IMR-90 (cell line): ENCODE measurements at regions not wholly inside any gene's neighbourhood (a gene's known extent, or its start where the extent isn't known, plus 50 kb on each side); places are given as distances from the start of the nearest gene placed in this dataset.

ENCODE experiments used
- ATAC-seq: fragments of 200-7000 bp; cut with Tn5 transposase; 2 replicates; pipeline ENCODE4 v1.9.1; 2020; ENCODE audit warnings: low read depth, mild to moderate bottlenecking, moderate library complexity
- BruUV-seq: library from RNA; stranded (reverse); fragments of 400-500 nt; replicated peaks from 2 replicates; lab custom pipeline; 2021; lab: Mats Ljungman, UMichigan
- CTCF ChIA-PET: fragments of 300-600 bp; formaldehyde crosslinking; extraction: SDS; loops from one replicate; lab custom pipeline; 2021; ENCODE audit warnings: antibody characterized with exemption; lab: Yijun Ruan, JAX
- POLR2A ChIA-PET: fragments of 300-600 bp; sonication (Branson Sonifier 250); formaldehyde crosslinking; loops from one replicate; lab custom pipeline; 2022; ENCODE audit warnings: antibody characterized with exemption; ENCODE audit not compliant: unreplicated experiment; lab: Charles Lee
- DNase-seq: peaks from one replicate; pipeline ENCODE4 v3.0.0; 2013
- H2AFZ ChIP-seq: replicated peaks from 2 replicates; pipeline ENCODE3; 2013; ENCODE audit warnings: low read length, mild to moderate bottlenecking; ENCODE audit not compliant: poor library complexity
- H2AK5ac ChIP-seq: 2 replicates; pipeline ENCODE4 v1.6.1; 2013; ENCODE audit warnings: low read depth, low read length, inconsistent platforms
- H2AK9ac ChIP-seq: replicated peaks from 2 replicates; pipeline ENCODE3; 2013; ENCODE audit warnings: mild to moderate bottlenecking, low read depth, low read length, moderate library complexity; ENCODE audit not compliant: poor library complexity
- H2BK120ac ChIP-seq: 2 replicates; pipeline ENCODE4 v1.6.1; 2013; ENCODE audit warnings: low read depth, low read length, inconsistent platforms
- H2BK15ac ChIP-seq: 3 replicates; pipeline ENCODE4 v1.6.1; 2013; ENCODE audit warnings: low read depth, low read length, inconsistent platforms
- H2BK20ac ChIP-seq: 2 replicates; pipeline ENCODE4 v1.6.1; 2013; ENCODE audit warnings: low read depth, mild to moderate bottlenecking, inconsistent platforms, low read length, moderate library complexity
- H2BK5ac ChIP-seq: 2 replicates; pipeline ENCODE4 v1.6.1; 2013; ENCODE audit warnings: mild to moderate bottlenecking, low read depth, low read length, inconsistent platforms; ENCODE audit not compliant: poor library complexity, severe bottlenecking
- H3K14ac ChIP-seq: replicated peaks from 2 replicates; pipeline ENCODE4 v1.6.1; 2013; ENCODE audit warnings: low read depth, low read length, inconsistent platforms
- H3K18ac ChIP-seq: 2 replicates; pipeline ENCODE4 v1.6.1; 2013; ENCODE audit warnings: low read depth, low read length, control low read depth
- H3K23ac ChIP-seq: 2 replicates; pipeline ENCODE4 v1.6.1; 2013; ENCODE audit warnings: low read depth, low read length, inconsistent platforms
- H3K27ac ChIP-seq: 2 replicates; pipeline ENCODE4 v1.5.1; 2013; ENCODE audit warnings: mild to moderate bottlenecking, control low read depth, low read length; ENCODE audit not compliant: insufficient read depth
- H3K27me3 ChIP-seq: 2 replicates; pipeline ENCODE4 v1.6.1; 2013; ENCODE audit warnings: low read length; ENCODE audit not compliant: control insufficient read depth, insufficient read depth
- H3K36me3 ChIP-seq: 2 replicates; pipeline ENCODE4 v1.6.1; 2013; ENCODE audit warnings: low read length, mixed read lengths; ENCODE audit not compliant: control insufficient read depth, insufficient read depth
- H3K4ac ChIP-seq: 2 replicates; pipeline ENCODE4 v1.6.1; 2013; ENCODE audit warnings: low read depth, low read length, inconsistent platforms
- H3K4me1 ChIP-seq: 2 replicates; pipeline ENCODE4 v1.6.1; 2013; ENCODE audit warnings: low read length, mixed read lengths; ENCODE audit not compliant: control insufficient read depth, insufficient read depth
- H3K4me2 ChIP-seq: 2 replicates; pipeline ENCODE4 v1.6.1; 2013; ENCODE audit warnings: low read depth, mild to moderate bottlenecking, control low read depth, low read length, moderate library complexity
- H3K4me3 ChIP-seq: 2 replicates; pipeline ENCODE4 v1.5.1; 2013; ENCODE audit warnings: low read depth, mild to moderate bottlenecking, control low read depth, low read length, moderate library complexity; ENCODE audit not compliant: insufficient read depth
- H3K56ac ChIP-seq: 2 replicates; pipeline ENCODE4 v1.6.1; 2013; ENCODE audit warnings: low read length, inconsistent platforms; ENCODE audit not compliant: insufficient read depth; ENCODE audit errors: extremely low read depth
- H3K79me1 ChIP-seq, 2 experiments: 2 replicates each; pipeline ENCODE4 v1.6.1; 2013; ENCODE audit warnings: low read length in 2 of 2, inconsistent platforms in 1 of 2, low read depth in 1 of 2
- H3K9ac ChIP-seq: 2 replicates; pipeline ENCODE4 v1.6.1; 2013; ENCODE audit warnings: low read depth, low read length, control low read depth
- H3K9me1 ChIP-seq: 2 replicates; pipeline ENCODE4 v1.6.1; 2013; ENCODE audit warnings: low read length, inconsistent platforms; ENCODE audit not compliant: insufficient read depth
- H3K9me3 ChIP-seq: 2 replicates; pipeline ENCODE4 v1.6.1; 2013; ENCODE audit warnings: low read length; ENCODE audit not compliant: control insufficient read depth, insufficient read depth
- H4K20me1 ChIP-seq: 2 replicates; pipeline ENCODE4 v1.6.1; 2013; ENCODE audit warnings: low read length, inconsistent platforms; ENCODE audit not compliant: insufficient read depth
- H4K5ac ChIP-seq: 2 replicates; pipeline ENCODE4 v1.6.1; 2013; ENCODE audit warnings: mild to moderate bottlenecking, low read depth, low read length, control low read depth
- H4K8ac ChIP-seq, 2 experiments: 2 replicates each; pipeline ENCODE4 v1.6.1; 2013; ENCODE audit warnings: low read depth in 2 of 2, low read length in 2 of 2, control low read depth in 1 of 2, inconsistent platforms in 1 of 2
- H4K91ac ChIP-seq: 2 replicates; pipeline ENCODE4 v1.6.1; 2013; ENCODE audit warnings: low read depth, low read length, inconsistent platforms; ENCODE audit not compliant: insufficient read depth
- BHLHE40 ChIP-seq: fragments of 150-350 bp; IDR thresholded peaks from 2 replicates; pipeline ENCODE4 v1.6.1; 2016; ENCODE audit warnings: mild to moderate bottlenecking, low read depth, low read length
- CEBPB ChIP-seq: IDR thresholded peaks from 2 replicates; pipeline ENCODE4 v1.6.1; 2012; ENCODE audit warnings: low read depth, low read length, improper control_type of control experiment
- CHD1 ChIP-seq: IDR thresholded peaks from 2 replicates; pipeline ENCODE4 v1.6.1; 2012; ENCODE audit warnings: low read depth, low read length, improper control_type of control experiment
- CTCF ChIP-seq: conservative IDR thresholded peaks from 2 replicates; pipeline ENCODE4 v1.5.1; 2012; ENCODE audit warnings: mild to moderate bottlenecking, low read depth, low read length, improper control_type of control experiment
- ELK1 ChIP-seq: fragments of 150-350 bp; IDR thresholded peaks from 2 replicates; pipeline ENCODE4 v1.6.1; 2016; ENCODE audit warnings: low read depth, mild to moderate bottlenecking, low read length, moderate library complexity, borderline replicate concordance
- FOS ChIP-seq: fragments of 150-350 bp; IDR thresholded peaks from 2 replicates; pipeline ENCODE4 v1.6.1; 2016; ENCODE audit warnings: low read depth, low read length
- MAFK ChIP-seq: IDR thresholded peaks from 2 replicates; pipeline ENCODE4 v1.6.1; 2012; ENCODE audit warnings: low read depth, low read length, improper control_type of control experiment
- MAZ ChIP-seq: IDR thresholded peaks from 2 replicates; pipeline ENCODE4 v1.6.1; 2012; ENCODE audit warnings: low read depth, mild to moderate bottlenecking, low read length, improper control_type of control experiment, moderate library complexity, borderline replicate concordance
- MXI1 ChIP-seq: IDR thresholded peaks from 2 replicates; pipeline ENCODE4 v1.6.1; 2012; ENCODE audit warnings: low read depth, mild to moderate bottlenecking, low read length, moderate library complexity, borderline replicate concordance
- NFE2L2 ChIP-seq: fragments of 150-350 bp; IDR thresholded peaks from 2 replicates; pipeline ENCODE4 v1.6.1; 2016; ENCODE audit warnings: low read depth, mild to moderate bottlenecking, low read length
- POLR2A ChIP-seq: IDR thresholded peaks from 2 replicates; pipeline ENCODE4 v1.6.1; 2012; ENCODE audit warnings: mild to moderate bottlenecking, low read depth, low read length
- RAD21 ChIP-seq: IDR thresholded peaks from 2 replicates; pipeline ENCODE4 v1.6.1; 2012; ENCODE audit warnings: low read length, improper control_type of control experiment
- RCOR1 ChIP-seq: IDR thresholded peaks from 2 replicates; pipeline ENCODE4 v1.6.1; 2012; ENCODE audit warnings: mild to moderate bottlenecking, low read length, improper control_type of control experiment; ENCODE audit not compliant: insufficient replicate concordance
- RFX5 ChIP-seq: IDR thresholded peaks from 2 replicates; pipeline ENCODE4 v1.8.0; 2012; ENCODE audit warnings: low read depth, mild to moderate bottlenecking, low read length, moderate library complexity
- SMC3 ChIP-seq: fragments of 150-350 bp; IDR thresholded peaks from 2 replicates; pipeline ENCODE4 v1.6.1; 2016; ENCODE audit warnings: low read depth, mild to moderate bottlenecking, antibody characterized with exemption, low read length, moderate library complexity
- USF2 ChIP-seq: fragments of 150-350 bp; IDR thresholded peaks from 2 replicates; pipeline ENCODE4 v1.6.1; 2017; ENCODE audit warnings: mild to moderate bottlenecking, antibody characterized with exemption, low read length, low read depth
- WGBS, 2 experiments: methylation state at CpG; one replicate each; pipeline versions ENCODE4 v1.1.5 to v1.1.7; 2013; ENCODE audit warnings: missing lambda C conversion rate in 2 of 2; ENCODE audit not compliant: insufficient read length in 1 of 2; ENCODE audit errors: extremely low coverage in 2 of 2; 5-methylcytosine and 5-hydroxymethylcytosine counted together
- dilution Hi-C: fragments of 300-500 bp; cut with HindIII; formaldehyde crosslinking; loops from one replicate; pipeline ENCODE4 v1.14.3; 2018; ENCODE audit warnings: low sequenced_read_pairs; ENCODE audit not compliant: unreplicated experiment
- in situ Hi-C: fragments of 300-500 bp; cut with MboI; formaldehyde crosslinking; loops from 3 replicates; pipeline ENCODE4 v1.14.3; 2019; ENCODE audit warnings: low sequenced_read_pairs, inconsistent platforms, mixed read lengths
- intact Hi-C: fragments of 100-400 bp; cut with micrococcal nuclease; formaldehyde crosslinking; loops from 2 replicates; pipeline ENCODE4 v1.10.0; 2022

- no peak overlapping the region for H3K14ac ChIP-seq
- no peak overlapping the region for H3K4me2 ChIP-seq
- TF ChIP-seq CHD1 (no peak), BHLHE40 (no peak), CTCF (no peak), FOS (no peak), CEBPB (no peak), ELK1 (no peak), RAD21 (no peak), NFE2L2 (no peak), MAZ (no peak), POLR2A (no peak), MAFK (no peak), USF2 (no peak), MXI1 (no peak), RCOR1 (no peak), SMC3 (no peak), RFX5 (no peak)
- H4K20me1 ChIP-seq = no peaks in the 10 kb centered on the region
- no CpG with 5 or more reads among the region's 4 CpGs for WGBS, 2 experiments
- no peak overlapping the region for H2AFZ ChIP-seq
- H3K9me3 ChIP-seq = peaks cover 3% of the 10 kb centered on the region; the same call in 1 of the 2 replicates
- POLR2A ChIA-PET = no interaction called here
- no peak overlapping the region for H3K9ac ChIP-seq
- intact Hi-C loops (no loop called here), dilution Hi-C loops (no loop called here), in situ Hi-C loops (no loop called here)
- H2BK120ac ChIP-seq = no peak overlapping the region
- CTCF ChIA-PET = no interaction called here
- H4K5ac ChIP-seq = no peak overlapping the region
- H2BK20ac ChIP-seq = no peak overlapping the region
- H3K79me1 ChIP-seq = no peaks in the 10 kb centered on the region
- H4K8ac ChIP-seq = no peak overlapping the region
- no peak for ATAC-seq
- H3K18ac ChIP-seq = no peak overlapping the region
- H3K4me3 ChIP-seq = no peak overlapping the region
- no peaks in the 10 kb centered on the region for H3K27me3 ChIP-seq
- no peak for DNase-seq
- no peaks in the 10 kb centered on the region for H3K4me1 ChIP-seq
- H3K9me1 ChIP-seq = no peaks in the 10 kb centered on the region
- no peak overlapping the region for H2AK5ac ChIP-seq
- no peak overlapping the region for H3K4ac ChIP-seq
- H3K23ac ChIP-seq = no peak overlapping the region
- H2AK9ac ChIP-seq = no peak overlapping the region
- no peak overlapping the region for H2BK15ac ChIP-seq
- no peak overlapping the region for H3K56ac ChIP-seq
- no peaks in the 10 kb centered on the region for H3K36me3 ChIP-seq
- no peak overlapping the region for H2BK5ac ChIP-seq
- no peak overlapping the region for H3K27ac ChIP-seq
- no peak overlapping the region for H4K91ac ChIP-seq
- BruUV-seq = no TSS peak
Observed at GRCh38 chr13:52947921-52948373, 80.7 kb upstream of the OLFM4 start.
